Right cardiac atrium (tissue), 5 donors: ENCODE measurements at regions not wholly inside any gene's neighbourhood (a gene's known extent, or its start where the extent isn't known, plus 50 kb on each side); places are given as distances from the start of the nearest gene placed in this dataset.

Experiments
- ATAC-seq, 2 donors: fragments of 200-7000 bp; cut with Tn5 transposase; one replicate each; pipeline versions ENCODE4 v1.8.0 to v1.9.1; 2020; ENCODE audit warnings: moderate library complexity in 2 of 2, mild to moderate bottlenecking in 1 of 2
- DNase-seq, 3 donors: peaks; one replicate each; pipeline ENCODE4 v3.0.0-alpha.2; 2020
- H3K27ac ChIP-seq: one replicate; pipeline ENCODE4 v1.5.1; 2013; ENCODE audit warnings: mild to moderate bottlenecking, low read length, control low read depth, moderate library complexity
- H3K27me3 ChIP-seq: one replicate; pipeline ENCODE4 v1.6.1; 2013; ENCODE audit not compliant: control insufficient read depth, insufficient read depth
- H3K4me1 ChIP-seq: one replicate; pipeline ENCODE4 v1.6.1; 2013; ENCODE audit warnings: low read length; ENCODE audit not compliant: control insufficient read depth, insufficient read depth
- H3K4me3 ChIP-seq: one replicate; pipeline ENCODE4 v1.5.1; 2013; ENCODE audit warnings: low read length, control low read depth
- H3K9me3 ChIP-seq: one replicate; pipeline ENCODE4 v1.6.1; 2013; ENCODE audit warnings: low read length; ENCODE audit not compliant: control insufficient read depth
- WGBS: extraction: QIAGEN DNeasy Blood & Tissue Kit; methylation state at CpG from one replicate; pipeline ENCODE4 v1.1.7; 2013; 5-methylcytosine and 5-hydroxymethylcytosine counted together
- intact Hi-C, 4 donors: fragments of 100-400 bp; cut with DNase I; formaldehyde crosslinking; loops; one replicate each; pipeline versions ENCODE4 v1.11.0 to v1.14.0; 2022 to 2023
- donor health status: healthy with polysubstance abuse.
- donor health status: DM: no; HTN: yes; CAD: no.
- donor health status: DM: no; HTN: no; CAD: no.
- donor health status: DM: no; HTN: yes; CAD: no; lungs with severe emphysema.
- donor health status: DM: yes; HTN: yes; CAD: no.

DNA sequence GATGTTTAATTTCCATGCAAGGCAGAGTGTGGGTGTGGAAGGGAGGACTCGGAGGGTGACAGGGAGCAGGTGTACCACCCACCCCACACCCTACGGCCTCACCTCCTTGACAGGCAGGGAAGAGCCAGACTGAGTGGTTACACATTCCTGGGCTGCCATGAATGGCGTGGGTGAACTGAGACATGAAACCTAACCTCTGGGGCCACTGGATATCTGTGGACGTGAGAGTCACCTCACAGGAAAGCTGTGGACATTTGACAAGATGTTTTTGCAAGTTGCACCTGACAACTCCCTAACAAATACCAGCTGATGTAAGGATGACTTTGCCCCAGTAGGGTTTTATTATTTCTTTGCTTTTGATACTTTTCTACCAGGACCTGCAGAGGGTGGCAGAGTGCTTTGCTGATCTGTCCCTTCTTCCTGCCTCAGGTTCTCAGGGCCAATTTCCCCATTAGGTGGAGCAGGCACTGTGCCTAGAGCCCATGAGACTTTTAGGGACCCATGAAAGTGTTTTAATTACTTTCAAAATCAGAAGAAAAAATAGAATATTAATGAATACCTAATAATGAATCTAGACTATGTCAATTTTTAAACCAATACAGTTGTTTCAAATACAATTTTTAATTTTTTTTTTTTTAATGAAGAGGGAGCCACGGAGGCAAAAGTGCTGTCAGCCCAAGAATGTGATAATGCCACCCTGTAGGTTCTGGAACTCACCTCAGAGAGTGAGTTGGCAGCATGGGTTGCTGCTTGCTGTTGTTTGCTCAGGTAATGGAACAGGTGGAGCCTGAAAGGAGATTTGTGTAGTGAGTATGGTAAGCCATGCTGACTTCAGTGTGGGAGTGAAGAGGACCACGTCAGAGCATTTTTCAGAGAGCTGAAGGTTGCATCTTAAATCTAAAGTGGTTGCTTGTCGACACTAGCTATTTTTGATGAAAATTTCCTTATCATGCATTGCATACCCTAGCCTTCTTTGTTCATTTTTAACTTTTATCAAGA, 58.0 kb upstream of the CYSLTR2 start:
- intact Hi-C loops: loop anchor here in 3 of 4 donors (2.0 to 10.0 kb wide), 2 partner anchors 173 to 179 kb away; no protein-coding TSS in a partner anchor
- Histone ChIP-seq H3K27ac (no peak overlapping the region), H3K9me3 (no peaks in the 10 kb centered on the region), H3K4me3 (no peak overlapping the region), H3K27me3 (no peaks in the 10 kb centered on the region), H3K4me1 (peaks cover 4% of the 10 kb centered on the region)
- ATAC-seq: peak; percentile 92 to 93
- peak; percentile 63 to 75 (median 70) for DNase-seq
- 65% methylated on average over 7 of the region's 7 CpGs for WGBS

DNA sequence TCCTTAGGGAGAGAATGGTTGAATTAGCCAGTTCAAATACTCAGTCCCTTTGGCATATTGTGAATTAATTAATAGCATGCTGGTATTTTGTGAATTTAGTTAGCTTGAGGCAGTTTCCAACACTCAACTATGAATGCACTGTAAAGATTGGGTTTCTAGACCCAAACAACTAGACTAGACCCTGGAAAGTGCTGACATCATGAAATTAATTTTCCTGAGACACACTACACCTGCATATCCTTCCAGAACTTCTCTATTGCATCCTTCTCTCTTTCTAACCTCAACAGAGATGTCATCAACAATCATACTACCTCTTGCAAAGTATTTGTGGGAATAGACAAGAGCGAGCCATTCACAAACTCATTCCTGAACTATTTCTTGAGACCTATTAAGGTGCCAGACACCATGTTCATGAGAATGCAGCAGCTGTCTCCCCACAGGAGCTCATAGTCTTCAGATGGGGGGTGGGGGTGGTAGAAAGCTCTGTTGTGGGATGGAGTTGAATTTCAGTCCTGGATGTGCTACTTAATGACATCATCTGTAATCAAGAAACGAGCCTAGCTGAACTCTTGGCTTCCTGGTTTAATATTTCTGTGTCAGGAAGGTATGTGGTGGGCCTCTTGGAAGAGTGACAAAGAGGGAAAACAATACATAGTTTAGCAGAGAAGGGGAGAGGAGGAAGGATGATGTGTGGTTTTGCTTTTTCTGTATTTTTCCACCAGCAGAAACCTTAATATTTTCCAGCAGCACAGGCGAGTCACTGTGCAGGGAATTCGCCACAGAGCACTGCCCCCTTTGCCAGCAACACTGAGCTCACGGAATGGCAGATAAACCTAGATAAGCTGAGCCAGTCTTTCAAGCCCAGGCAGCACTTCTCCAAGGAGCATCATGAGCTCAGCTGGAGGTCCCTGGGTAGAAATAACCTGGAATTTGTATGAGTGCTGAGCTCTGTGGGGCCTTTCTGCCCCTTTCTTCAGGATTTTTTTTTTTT, 53.1 kb upstream of the CYSLTR2 start:
- Histone ChIP-seq H3K27ac (no peak overlapping the region), H3K27me3 (no peaks in the 10 kb centered on the region), H3K4me3 (no peak overlapping the region), H3K4me1 (peaks cover 2% of the 10 kb centered on the region), H3K9me3 (no peaks in the 10 kb centered on the region)
- ATAC-seq (peak; percentile 54 to 64), DNase-seq (peak in 1 of 3 donors; percentile 55)
- intact Hi-C loops: no loop called here
- 33% methylated on average over 5 of the region's 5 CpGs for WGBS

DNA sequence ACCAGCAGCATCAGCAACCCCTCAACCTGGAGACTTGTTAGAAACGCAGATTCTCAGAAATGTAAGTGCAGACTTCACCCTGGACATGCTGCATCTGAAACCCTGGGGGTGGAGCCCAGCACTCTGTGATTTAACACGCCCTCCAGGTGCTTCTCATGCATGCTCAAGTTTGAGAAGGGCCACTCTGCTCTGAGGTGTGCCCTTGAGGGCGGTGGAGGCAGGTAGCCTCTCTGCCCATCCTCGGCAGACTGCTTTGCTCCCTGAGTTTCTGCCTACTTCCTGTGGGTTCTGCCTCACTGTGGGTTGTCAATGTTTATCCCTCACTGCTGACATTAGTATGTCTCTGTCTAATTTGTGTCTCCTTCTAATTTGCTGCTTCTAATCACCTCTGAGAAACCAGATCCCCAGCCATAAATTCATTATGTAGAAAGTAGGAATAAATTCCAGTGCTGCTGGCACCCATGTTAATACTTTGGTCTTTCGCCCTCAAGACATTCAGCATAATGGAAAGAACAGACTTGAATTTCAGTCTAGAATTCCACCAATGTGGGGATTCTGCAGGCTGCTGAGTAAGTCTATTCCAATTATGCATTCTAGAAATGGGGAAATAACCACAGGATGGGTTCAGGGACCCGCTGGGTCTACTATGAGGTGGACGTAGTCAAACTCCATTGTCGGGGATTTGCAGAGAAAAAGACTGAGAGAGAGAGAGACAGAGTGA, 51.3 kb upstream of the CYSLTR2 start:
- Histone ChIP-seq H3K27me3 (no peaks in the 10 kb centered on the region), H3K4me1 (peaks cover 2% of the 10 kb centered on the region), H3K4me3 (no peak overlapping the region), H3K9me3 (no peaks in the 10 kb centered on the region), H3K27ac (no peak overlapping the region)
- DNase-seq: no peak
- WGBS: 90% methylated on average over 8 of the region's 8 CpGs
- intact Hi-C loops: no loop called here
- ATAC-seq: no peak

DNA sequence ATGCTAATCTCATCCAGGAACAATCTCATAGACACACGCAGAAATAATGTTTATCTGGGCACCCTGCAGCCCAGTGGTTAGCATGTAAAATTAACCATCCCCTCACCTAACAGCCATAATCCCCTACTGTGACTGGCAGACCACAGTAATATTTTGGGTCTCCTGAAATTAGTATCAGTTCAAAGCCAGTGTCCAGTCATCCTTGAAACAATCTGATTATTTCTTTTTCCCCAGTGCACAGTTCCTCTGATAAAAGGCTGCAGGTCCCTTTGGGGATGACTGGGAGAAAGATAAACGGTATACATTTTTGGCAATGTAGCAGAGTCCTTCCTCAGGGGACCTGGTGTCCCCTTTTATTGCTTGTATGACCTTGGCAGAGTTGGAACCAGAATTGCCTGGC, 50.4 kb upstream of the CYSLTR2 start:
- WGBS: 56% methylated on average over 2 of the region's 2 CpGs
- intact Hi-C loops: no loop called here
- H3K4me3 ChIP-seq: no peak overlapping the region
- no peaks in the 10 kb centered on the region for H3K9me3 ChIP-seq
- DNase-seq (no peak), ATAC-seq (no peak)
- H3K4me1 ChIP-seq: peaks cover 2% of the 10 kb centered on the region
- H3K27ac ChIP-seq: no peak overlapping the region
- H3K27me3 ChIP-seq: no peaks in the 10 kb centered on the region
